ENCODE measurements at regions not wholly inside any gene's neighbourhood (a gene's known extent, or its start where the extent isn't known, plus 50 kb on each side); places are given as distances from the start of the nearest gene placed in this dataset.

DNA sequence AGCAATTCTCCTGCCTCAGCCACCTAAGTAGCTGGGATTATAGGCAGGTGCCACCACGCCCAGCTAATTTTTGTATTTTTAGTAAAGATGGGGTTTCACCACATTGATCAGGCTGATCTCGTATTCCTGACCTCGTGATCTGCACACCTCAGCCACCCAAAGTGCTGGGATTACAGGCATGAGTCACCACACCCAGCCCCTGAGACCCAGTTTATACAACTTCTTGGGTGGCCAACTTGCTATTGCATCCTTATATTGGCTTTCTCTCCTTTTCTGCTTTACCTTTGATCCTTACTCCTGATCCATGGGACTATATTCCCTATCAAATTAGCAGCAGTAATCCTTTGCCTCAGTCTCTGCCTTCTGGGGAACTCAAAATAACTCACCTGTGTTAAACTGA is 659.1 kb downstream of the PRELID2 start:
- DNase-seq (ENCODE audit: low read depth), result no peak
- H3K4me3 ChIP-seq (ENCODE audit: low read depth, low read length), result no peak overlapping the region
- TF ChIP-seq, protein P1, sequence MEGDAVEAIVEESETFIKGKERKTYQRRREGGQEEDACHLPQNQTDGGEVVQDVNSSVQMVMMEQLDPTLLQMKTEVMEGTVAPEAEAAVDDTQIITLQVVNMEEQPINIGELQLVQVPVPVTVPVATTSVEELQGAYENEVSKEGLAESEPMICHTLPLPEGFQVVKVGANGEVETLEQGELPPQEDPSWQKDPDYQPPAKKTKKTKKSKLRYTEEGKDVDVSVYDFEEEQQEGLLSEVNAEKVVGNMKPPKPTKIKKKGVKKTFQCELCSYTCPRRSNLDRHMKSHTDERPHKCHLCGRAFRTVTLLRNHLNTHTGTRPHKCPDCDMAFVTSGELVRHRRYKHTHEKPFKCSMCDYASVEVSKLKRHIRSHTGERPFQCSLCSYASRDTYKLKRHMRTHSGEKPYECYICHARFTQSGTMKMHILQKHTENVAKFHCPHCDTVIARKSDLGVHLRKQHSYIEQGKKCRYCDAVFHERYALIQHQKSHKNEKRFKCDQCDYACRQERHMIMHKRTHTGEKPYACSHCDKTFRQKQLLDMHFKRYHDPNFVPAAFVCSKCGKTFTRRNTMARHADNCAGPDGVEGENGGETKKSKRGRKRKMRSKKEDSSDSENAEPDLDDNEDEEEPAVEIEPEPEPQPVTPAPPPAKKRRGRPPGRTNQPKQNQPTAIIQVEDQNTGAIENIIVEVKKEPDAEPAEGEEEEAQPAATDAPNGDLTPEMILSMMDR (conservative IDR thresholded peaks at IDR 0.05; ENCODE audit: low read depth, low read length), result no peak

DNA sequence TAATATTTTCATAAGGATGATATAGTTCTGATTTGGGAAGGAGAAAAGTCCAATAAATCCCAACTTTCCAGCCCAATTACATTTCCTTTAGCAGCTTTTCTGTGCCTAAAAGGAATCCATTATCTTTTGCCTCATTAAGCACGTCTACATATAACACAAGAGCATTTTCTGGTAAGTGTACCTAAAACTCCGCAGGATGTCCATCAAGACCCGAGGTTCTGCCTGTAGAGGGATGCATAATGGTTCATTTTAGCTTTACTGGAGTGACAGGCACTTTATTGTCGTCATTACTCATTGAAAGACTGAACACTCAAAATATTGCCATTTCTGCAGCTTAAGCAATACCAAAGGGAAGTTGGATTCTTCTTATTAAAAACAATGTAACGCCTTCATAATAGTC is 669.0 kb downstream of the PRELID2 start:
- TF ChIP-seq, protein P1 (conservative IDR thresholded peaks at IDR 0.05; ENCODE audit: low read depth, low read length), result no peak
- DNase-seq (ENCODE audit: low read depth), result no peak
- no peak overlapping the region for H3K4me3 ChIP-seq (ENCODE audit: low read depth, low read length)

DNA sequence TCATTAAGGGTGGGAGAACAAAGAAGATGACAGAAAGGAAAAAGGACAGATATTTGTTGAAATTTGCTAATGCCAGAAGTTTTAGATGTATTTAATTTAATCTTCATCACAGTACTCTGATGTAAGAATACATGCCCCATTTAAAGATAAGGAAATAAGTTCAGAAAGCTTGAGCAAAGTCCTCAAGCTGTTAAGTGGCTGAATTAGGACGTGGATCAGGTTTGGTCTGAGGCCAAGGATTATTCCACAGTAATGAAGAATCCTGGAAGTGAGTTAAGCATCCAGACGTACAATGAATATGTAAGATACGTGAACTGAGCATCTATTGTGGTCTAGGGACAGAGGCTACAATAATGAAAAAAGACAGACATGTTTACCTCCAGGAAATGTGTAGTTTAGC is 671.3 kb downstream of the PRELID2 start:
- no peak overlapping the region for H3K4me3 ChIP-seq (ENCODE audit: low read depth, low read length)
- TF ChIP-seq, protein P1 (conservative IDR thresholded peaks at IDR 0.05; ENCODE audit: low read depth, low read length), result no peak
- no peak for DNase-seq (ENCODE audit: low read depth)

DNA sequence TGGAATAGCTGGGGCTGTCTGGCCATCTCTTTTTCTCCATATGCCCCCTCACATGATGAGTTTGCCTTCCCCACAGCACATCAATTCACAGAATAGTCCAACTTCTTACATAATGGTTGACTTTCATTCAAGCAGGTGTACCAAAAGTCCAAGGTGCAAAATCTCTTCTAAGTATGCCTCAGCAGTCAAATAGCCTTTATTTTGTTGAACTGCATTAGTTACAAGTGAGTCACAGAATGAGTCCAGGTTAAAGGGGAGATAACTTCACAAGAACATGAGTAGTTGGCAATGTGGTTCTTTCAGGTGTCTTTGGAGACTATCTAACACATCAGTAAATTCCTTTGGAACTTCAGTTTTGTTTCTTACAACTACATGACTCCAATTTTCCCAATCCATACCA is 672.5 kb downstream of the PRELID2 start:
- no peak overlapping the region for H3K4me3 ChIP-seq (ENCODE audit: low read depth, low read length)
- TF ChIP-seq, protein P1 (conservative IDR thresholded peaks at IDR 0.05; ENCODE audit: low read depth, low read length), result no peak
- DNase-seq (ENCODE audit: low read depth), result peak; percentile 13

DNA sequence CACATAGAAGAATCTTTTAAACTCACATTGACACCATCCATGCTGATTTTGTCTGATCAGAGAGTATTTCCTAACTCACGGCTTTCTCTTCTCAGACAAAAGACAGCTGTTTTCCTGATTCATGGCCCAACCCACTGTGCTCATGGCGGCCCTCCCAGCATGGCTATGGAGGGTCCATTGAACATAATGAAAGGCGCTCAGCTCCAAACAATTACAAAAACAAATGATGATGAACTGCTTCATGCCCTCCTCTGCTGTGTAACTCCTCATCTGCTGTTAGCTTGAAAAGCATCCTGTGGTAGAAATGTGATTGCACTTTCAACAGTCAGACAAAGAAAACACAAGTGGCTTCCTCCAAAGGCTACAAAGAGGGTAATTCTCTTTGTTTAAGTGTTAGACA is 673.8 kb downstream of the PRELID2 start:
- DNase-seq (ENCODE audit: low read depth), result no peak
- no peak overlapping the region for H3K4me3 ChIP-seq (ENCODE audit: low read depth, low read length)
- TF ChIP-seq, protein P1 (conservative IDR thresholded peaks at IDR 0.05; ENCODE audit: low read depth, low read length), result no peak

DNA sequence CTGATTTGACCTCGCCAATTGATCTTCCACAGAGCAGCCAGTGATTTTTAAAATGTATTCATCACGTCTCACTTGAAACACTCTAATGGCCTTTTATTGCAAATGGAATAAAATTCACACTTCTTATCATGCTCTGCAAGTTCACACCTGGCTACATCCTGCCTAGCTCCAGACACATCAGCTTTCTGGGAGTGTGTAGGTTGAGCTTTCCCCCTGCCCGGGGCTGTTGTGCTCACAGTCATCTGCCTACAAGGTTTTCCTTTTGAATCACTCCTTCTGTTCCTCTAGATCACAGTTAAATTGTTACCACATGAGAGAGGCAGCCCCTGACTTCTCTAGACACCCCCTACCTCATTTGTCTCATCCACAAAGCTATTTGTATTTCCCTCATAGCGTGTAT is 674.5 kb downstream of the PRELID2 start:
- TF ChIP-seq, protein P1 (conservative IDR thresholded peaks at IDR 0.05; ENCODE audit: low read depth, low read length), result no peak
- no peak for DNase-seq (ENCODE audit: low read depth)
- H3K4me3 ChIP-seq (ENCODE audit: low read depth, low read length), result no peak overlapping the region

DNA sequence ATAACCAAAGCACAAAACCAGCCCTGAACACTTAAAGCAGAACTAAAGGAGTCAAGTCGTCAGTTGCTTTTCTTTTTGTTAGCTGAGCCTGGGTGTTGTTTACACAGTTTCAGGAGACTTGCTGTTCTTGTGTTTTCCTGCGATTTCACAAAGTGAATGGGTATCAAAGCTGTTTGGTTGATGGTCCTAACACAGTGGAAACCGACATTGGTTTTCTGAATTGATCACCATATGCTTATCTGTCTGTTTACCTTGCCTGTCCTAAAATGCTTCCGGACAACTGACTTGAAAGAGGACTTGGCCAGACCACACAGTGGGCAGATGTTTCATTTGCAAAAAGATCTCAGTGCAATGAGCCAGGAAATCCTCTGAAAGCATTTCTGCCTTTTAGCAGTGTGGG is 676.4 kb downstream of the PRELID2 start:
- no peak for DNase-seq (ENCODE audit: low read depth)
- TF ChIP-seq, protein P1 (conservative IDR thresholded peaks at IDR 0.05; ENCODE audit: low read depth, low read length), result no peak
- no peak overlapping the region for H3K4me3 ChIP-seq (ENCODE audit: low read depth, low read length)
